K562 (cell line): ENCODE measurements at regions not wholly inside any gene's neighbourhood (a gene's known extent, or its start where the extent isn't known, plus 50 kb on each side); places are given as distances from the start of the nearest gene placed in this dataset.

Source experiments
- ATAC-seq: fragments of 200-7000 bp; cut with Tn5 transposase; 3 replicates; pipeline ENCODE4 v1.9.1; 2020; ENCODE audit warnings: moderate library complexity
- BruUV-seq: library from RNA; stranded (reverse); fragments of 400-500 nt; replicated peaks from 2 replicates; lab custom pipeline; 2021; lab: Mats Ljungman, UMichigan
- CTCF ChIA-PET: fragments of 300-600 bp; formaldehyde crosslinking; extraction: SDS; loops from one replicate; lab custom pipeline; 2021; ENCODE audit warnings: low intra/inter-chr PET ratio; lab: Yijun Ruan, JAX
- POLR2A ChIA-PET: fragments of 300-600, 350-650 bp; sonication (Branson Sonifier 250); formaldehyde crosslinking; extraction: SDS; loops from one replicate; lab custom pipeline; 2021; ENCODE audit warnings: antibody characterized with exemption, inconsistent platforms; lab: Yijun Ruan, JAX
- DNase-seq, 4 experiments: peaks; one replicate each; pipeline versions ENCODE4 v3.0.0 to v3.0.0-alpha.2; 2011 to 2018; ENCODE audit warnings: low spot score in 3 of 4, mixed read lengths in 3 of 4; ENCODE audit errors: extremely low read depth in 1 of 4
- FAIRE-seq: peaks from 2 replicates; lab custom pipeline; 2011; peaks lifted over from hg19 to GRCh38; lab: Jason Lieb, UNC
- H2AFZ ChIP-seq: 2 replicates; pipeline ENCODE4 v1.6.0; 2011; ENCODE audit warnings: low read depth, low read length, control low read depth, inconsistent platforms
- H3K27ac ChIP-seq: fragments of 200-600 bp; 3 replicates; pipeline ENCODE4 v1.8.0; 2011; ENCODE audit warnings: low read depth, mild to moderate bottlenecking, control low read depth, inconsistent platforms, low read length, moderate library complexity, mixed read lengths; ENCODE audit errors: extremely low read depth
- H3K27me3 ChIP-seq, 2 experiments: fragments of 300-600 bp in 1 of 2; 2 replicates in 1 of 2; 3 replicates in 1 of 2; pipeline versions ENCODE4 v1.6.0 to v1.8.0; 2011; ENCODE audit warnings: inconsistent platforms in 2 of 2, low read length in 2 of 2, mild to moderate bottlenecking in 1 of 2, mixed read lengths in 1 of 2, moderate library complexity in 1 of 2; ENCODE audit not compliant: control insufficient read depth in 2 of 2, insufficient read depth in 2 of 2
- H3K36me3 ChIP-seq: fragments of 300-600 bp; 3 replicates; pipeline ENCODE4 v1.8.0; 2011; ENCODE audit warnings: mild to moderate bottlenecking, low read length, inconsistent platforms; ENCODE audit not compliant: control insufficient read depth, insufficient read depth
- H3K4me1 ChIP-seq, 2 experiments: fragments of 200-600 bp in 1 of 2; replicated peaks in 1 of 2; 2 replicates in 1 of 2; 3 replicates in 1 of 2; pipeline versions ENCODE4 v1.5.1 to v1.8.0; 2011; ENCODE audit warnings: inconsistent platforms in 2 of 2, low read length in 2 of 2, mild to moderate bottlenecking in 1 of 2, mixed read lengths in 1 of 2, moderate library complexity in 1 of 2; ENCODE audit not compliant: control insufficient read depth in 2 of 2, insufficient read depth in 2 of 2
- H3K4me2 ChIP-seq: 2 replicates; pipeline ENCODE4 v1.6.1; 2011; ENCODE audit warnings: low read length, control low read depth, inconsistent platforms, mixed read lengths; ENCODE audit not compliant: insufficient read depth
- H3K4me3 ChIP-seq: fragments of 200-600 bp; sonication (generic), shearing (Covaris generic); 2 replicates; pipeline ENCODE4 v1.5.1; 2016; ENCODE audit warnings: control low read depth, inconsistent platforms
- H3K79me2 ChIP-seq: fragments of 200-600 bp; 3 replicates; pipeline ENCODE4 v1.8.0; 2011; ENCODE audit warnings: low read length, inconsistent platforms; ENCODE audit not compliant: control insufficient read depth, insufficient read depth
- H3K9ac ChIP-seq, 2 experiments: 2 replicates each; pipeline versions ENCODE4 v1.6.0 to v1.6.1; 2011; ENCODE audit warnings: low read depth in 2 of 2, low read length in 2 of 2, control low read depth in 1 of 2, inconsistent platforms in 1 of 2, mild to moderate bottlenecking in 1 of 2, mixed read lengths in 1 of 2; ENCODE audit not compliant: insufficient read depth in 1 of 2
- H3K9me1 ChIP-seq: one replicate; pipeline ENCODE4 v1.6.0; 2011; ENCODE audit warnings: inconsistent platforms, mild to moderate bottlenecking, low read length, moderate library complexity; ENCODE audit not compliant: control insufficient read depth, insufficient read depth
- H3K9me3 ChIP-seq: replicated peaks from 2 replicates; pipeline ENCODE4 v1.5.1; 2011; ENCODE audit warnings: low read depth, low read length, inconsistent platforms; ENCODE audit not compliant: control insufficient read depth, insufficient read depth
- H4K20me1 ChIP-seq: replicated peaks from 2 replicates; pipeline ENCODE4 v1.6.1; 2011; ENCODE audit warnings: low read length, inconsistent platforms, mixed read lengths; ENCODE audit not compliant: control insufficient read depth, insufficient read depth
- ARHGAP35 ChIP-seq: fragments of 450-650 bp; IDR thresholded peaks from 2 replicates; pipeline ENCODE4 v1.6.1; 2018; ENCODE audit not compliant: partially characterized antibody
- CREBBP ChIP-seq: IDR thresholded peaks from one replicate; pipeline ENCODE4 v1.6.1; 2012; ENCODE audit warnings: low read depth, mild to moderate bottlenecking, control low read depth, inconsistent platforms, low read length
- HDGF ChIP-seq: fragments of 450-650 bp; IDR thresholded peaks from 2 replicates; pipeline ENCODE4 v1.6.1; 2016
- HOXB6 ChIP-seq: fragments of 250-450 bp; sonication (Bioruptor Pico); IDR thresholded peaks from 2 replicates; pipeline ENCODE4 v1.5.1; 2022; ENCODE audit warnings: mild to moderate bottlenecking, borderline replicate concordance
- KDM5B ChIP-seq: fragments of 200-600 bp; sonication (generic); IDR thresholded peaks from 2 replicates; pipeline ENCODE4 v1.6.1; 2012; ENCODE audit warnings: low read depth, mild to moderate bottlenecking, moderate library complexity, low read length, control low read depth, inconsistent platforms; ENCODE audit not compliant: insufficient replicate concordance
- KLF1 ChIP-seq: fragments of 450-650 bp; IDR thresholded peaks from 2 replicates; pipeline ENCODE4 v1.6.1; 2016; ENCODE audit warnings: missing genetic modification characterization, missing compliant biosample characterization
- SIRT6 ChIP-seq: IDR thresholded peaks from one replicate; pipeline ENCODE4 v1.6.1; 2012; ENCODE audit warnings: low read depth, mild to moderate bottlenecking, control low read depth, inconsistent platforms, low read length, moderate library complexity
- SMARCE1 ChIP-seq: fragments of 450-650 bp; IDR thresholded peaks from 2 replicates; pipeline ENCODE4 v1.7.1; 2016; ENCODE audit warnings: mild to moderate bottlenecking
- TAF7 ChIP-seq: fragments of 450-650 bp; IDR thresholded peaks from 2 replicates; pipeline ENCODE4 v1.6.1; 2016; ENCODE audit warnings: missing genetic modification characterization, missing compliant biosample characterization
- ZNF121 ChIP-seq: sonication (generic); formaldehyde crosslinking; conservative IDR thresholded peaks from 2 replicates; pipeline ENCODE4 v1.8.0; 2022; ENCODE audit warnings: missing genetic modification reagents
- ZSCAN29 ChIP-seq: fragments of 450-650 bp; IDR thresholded peaks from 2 replicates; pipeline ENCODE4 v1.6.1; 2017
- WGBS: fragments of 100-300 bp; shearing (Covaris generic); methylation state at CpG from one replicate; pipeline ENCODE4 v1.1.6; 2016; ENCODE audit warnings: low coverage, mixed read lengths; ENCODE audit not compliant: insufficient coverage; ENCODE audit errors: missing lambda C conversion rate; 5-methylcytosine and 5-hydroxymethylcytosine counted together
- in situ Hi-C: fragments of 300-500 bp; cut with MboI; formaldehyde crosslinking; loops from 4 replicates; pipeline ENCODE4 v1.15.0; 2018; ENCODE audit warnings: inconsistent platforms, mixed read lengths
- intact Hi-C: fragments of 100-400 bp; cut with micrococcal nuclease; formaldehyde crosslinking; loops from 2 replicates; pipeline ENCODE4 v1.14.2; 2022
- TF ChIP-seq, protein P1 (sequence below): IDR thresholded peaks from 2 replicates; pipeline ENCODE4 v1.6.1; 2011; ENCODE audit warnings: borderline replicate concordance, low read depth, mild to moderate bottlenecking, moderate library complexity, low read length; ENCODE audit not compliant: insufficient read depth, poor library complexity, severe bottlenecking
- TF ChIP-seq, protein P2 (sequence below): fragments of 250-450 bp; sonication (Bioruptor Pico); IDR thresholded peaks from 2 replicates; pipeline ENCODE4 v1.5.0; 2020; ENCODE audit warnings: mild to moderate bottlenecking
- TF ChIP-seq, protein P3 (sequence below), 2 experiments: IDR thresholded peaks; 2 replicates each; pipeline ENCODE4 v1.6.1; 2011; ENCODE audit warnings: borderline replicate concordance in 1 of 2, control low read depth in 1 of 2, low read depth in 1 of 2, low read length in 1 of 2, mild to moderate bottlenecking in 1 of 2, mixed read lengths in 1 of 2, moderate library complexity in 1 of 2; ENCODE audit not compliant: insufficient read depth in 1 of 2, insufficient read length in 1 of 2, poor library complexity in 1 of 2, severe bottlenecking in 1 of 2; ENCODE audit errors: extremely low read depth in 1 of 2
- TF ChIP-seq, protein P4 (sequence below): sonication (generic); formaldehyde crosslinking; IDR thresholded peaks from 2 replicates; pipeline ENCODE4 v1.9.0; 2022; ENCODE audit warnings: mild to moderate bottlenecking, missing genetic modification reagents

DNA sequence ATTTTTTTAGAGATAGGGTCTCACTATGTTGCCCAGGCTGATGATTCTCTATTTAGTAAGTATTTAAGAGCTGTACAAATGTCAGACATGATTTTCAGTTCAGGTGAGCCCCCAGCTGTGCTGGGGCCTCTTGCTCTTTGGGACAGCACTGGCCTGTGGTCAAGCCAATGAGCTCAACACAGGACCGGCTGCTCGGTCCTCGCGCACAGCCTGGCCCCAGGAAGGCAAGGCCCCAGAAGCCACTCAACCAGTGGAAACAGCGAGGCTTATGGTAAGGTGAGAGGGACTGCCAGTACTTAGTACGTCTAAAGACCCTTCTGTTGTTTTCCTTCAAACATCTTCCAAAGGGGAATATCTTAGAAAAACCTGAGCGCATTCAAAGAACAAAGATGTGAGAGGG is 211.8 kb downstream of the SKIDA1 start:
- Histone ChIP-seq H3K9me1 (no peaks in the 10 kb centered on the region), H3K9me3 (no peaks in the 10 kb centered on the region), H3K79me2 (no peaks in the 10 kb centered on the region), H3K4me2 (no peak overlapping the region), H3K9ac (no peak overlapping the region), H3K4me1 (no peaks in the 10 kb centered on the region; a peak in 2 of 5 replicates), H3K27ac (no peak overlapping the region), H3K27me3 (peaks cover 0 to 8% of the 10 kb centered on the region in 2 experiments; a peak in 1 of 5 replicates), H4K20me1 (no peaks in the 10 kb centered on the region), H2AFZ (no peak overlapping the region), H3K36me3 (no peaks in the 10 kb centered on the region)
- POLR2A ChIA-PET, result interaction anchor here (0.5 to 0.9 kb wide), 3 partner anchors 42 to 113 kb away, joined by 3 read pairs; no protein-coding TSS in a partner anchor
- no peak for FAIRE-seq
- DNase-seq, result no peak
- no TSS peak for BruUV-seq
- ATAC-seq, result no peak
- TF ChIP-seq ARHGAP35 (no peak), ZNF121 (no peak), KLF1 (tag) (no peak), SIRT6 (no peak), ZSCAN29 (no peak), HDGF (no peak), CREBBP (no peak), HOXB6 (no peak), KDM5B (no peak), TAF7 (no peak), SMARCE1 (no peak)
- TF ChIP-seq, protein P1, sequence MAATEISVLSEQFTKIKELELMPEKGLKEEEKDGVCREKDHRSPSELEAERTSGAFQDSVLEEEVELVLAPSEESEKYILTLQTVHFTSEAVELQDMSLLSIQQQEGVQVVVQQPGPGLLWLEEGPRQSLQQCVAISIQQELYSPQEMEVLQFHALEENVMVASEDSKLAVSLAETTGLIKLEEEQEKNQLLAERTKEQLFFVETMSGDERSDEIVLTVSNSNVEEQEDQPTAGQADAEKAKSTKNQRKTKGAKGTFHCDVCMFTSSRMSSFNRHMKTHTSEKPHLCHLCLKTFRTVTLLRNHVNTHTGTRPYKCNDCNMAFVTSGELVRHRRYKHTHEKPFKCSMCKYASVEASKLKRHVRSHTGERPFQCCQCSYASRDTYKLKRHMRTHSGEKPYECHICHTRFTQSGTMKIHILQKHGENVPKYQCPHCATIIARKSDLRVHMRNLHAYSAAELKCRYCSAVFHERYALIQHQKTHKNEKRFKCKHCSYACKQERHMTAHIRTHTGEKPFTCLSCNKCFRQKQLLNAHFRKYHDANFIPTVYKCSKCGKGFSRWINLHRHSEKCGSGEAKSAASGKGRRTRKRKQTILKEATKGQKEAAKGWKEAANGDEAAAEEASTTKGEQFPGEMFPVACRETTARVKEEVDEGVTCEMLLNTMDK, result no peak
- TF ChIP-seq, protein P2, sequence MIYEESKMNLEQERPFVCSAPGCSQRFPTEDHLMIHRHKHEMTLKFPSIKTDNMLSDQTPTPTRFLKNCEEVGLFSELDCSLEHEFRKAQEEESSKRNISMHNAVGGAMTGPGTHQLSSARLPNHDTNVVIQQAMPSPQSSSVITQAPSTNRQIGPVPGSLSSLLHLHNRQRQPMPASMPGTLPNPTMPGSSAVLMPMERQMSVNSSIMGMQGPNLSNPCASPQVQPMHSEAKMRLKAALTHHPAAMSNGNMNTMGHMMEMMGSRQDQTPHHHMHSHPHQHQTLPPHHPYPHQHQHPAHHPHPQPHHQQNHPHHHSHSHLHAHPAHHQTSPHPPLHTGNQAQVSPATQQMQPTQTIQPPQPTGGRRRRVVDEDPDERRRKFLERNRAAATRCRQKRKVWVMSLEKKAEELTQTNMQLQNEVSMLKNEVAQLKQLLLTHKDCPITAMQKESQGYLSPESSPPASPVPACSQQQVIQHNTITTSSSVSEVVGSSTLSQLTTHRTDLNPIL (CRISPR knock-in tag), result no peak
- TF ChIP-seq, protein P3, sequence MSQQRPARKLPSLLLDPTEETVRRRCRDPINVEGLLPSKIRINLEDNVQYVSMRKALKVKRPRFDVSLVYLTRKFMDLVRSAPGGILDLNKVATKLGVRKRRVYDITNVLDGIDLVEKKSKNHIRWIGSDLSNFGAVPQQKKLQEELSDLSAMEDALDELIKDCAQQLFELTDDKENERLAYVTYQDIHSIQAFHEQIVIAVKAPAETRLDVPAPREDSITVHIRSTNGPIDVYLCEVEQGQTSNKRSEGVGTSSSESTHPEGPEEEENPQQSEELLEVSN (IDR thresholded peaks at IDR 0.05; ENCODE audit: borderline replicate concordance in 1 of 2, extremely low read depth in 1 of 2, insufficient read depth in 1 of 2, insufficient read length in 1 of 2, low read depth in 1 of 2, low read length in 1 of 2, poor library complexity in 1 of 2, severe bottlenecking in 1 of 2), result no peak
- TF ChIP-seq, protein P4, sequence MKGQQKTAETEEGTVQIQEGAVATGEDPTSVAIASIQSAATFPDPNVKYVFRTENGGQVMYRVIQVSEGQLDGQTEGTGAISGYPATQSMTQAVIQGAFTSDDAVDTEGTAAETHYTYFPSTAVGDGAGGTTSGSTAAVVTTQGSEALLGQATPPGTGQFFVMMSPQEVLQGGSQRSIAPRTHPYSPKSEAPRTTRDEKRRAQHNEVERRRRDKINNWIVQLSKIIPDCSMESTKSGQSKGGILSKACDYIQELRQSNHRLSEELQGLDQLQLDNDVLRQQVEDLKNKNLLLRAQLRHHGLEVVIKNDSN (CRISPR knock-in tag), result no peak
- TF ChIP-seq, all 486 proteins: peak for 0
- no peak overlapping the region for H3K4me3 ChIP-seq
- CTCF ChIA-PET, result no interaction called here
- in situ Hi-C loops, result no loop called here
- 50% methylated on average over 7 of the region's 7 CpGs for WGBS
- intact Hi-C loops, result no loop called here
